ENCODE measurements at regions not wholly inside any gene's neighbourhood (a gene's known extent, or its start where the extent isn't known, plus 50 kb on each side); places are given as distances from the start of the nearest gene placed in this dataset.
"Not testable (repeated sequence)": the region's sequence is repeated elsewhere in the genome, so short reads cannot be mapped to it uniquely, and the experiment has no call there.

- no peak for FAIRE-seq
Measured at GRCh38 chr3:110567029-110567428, 504.6 kb upstream of the NECTIN3 start.

DNA sequence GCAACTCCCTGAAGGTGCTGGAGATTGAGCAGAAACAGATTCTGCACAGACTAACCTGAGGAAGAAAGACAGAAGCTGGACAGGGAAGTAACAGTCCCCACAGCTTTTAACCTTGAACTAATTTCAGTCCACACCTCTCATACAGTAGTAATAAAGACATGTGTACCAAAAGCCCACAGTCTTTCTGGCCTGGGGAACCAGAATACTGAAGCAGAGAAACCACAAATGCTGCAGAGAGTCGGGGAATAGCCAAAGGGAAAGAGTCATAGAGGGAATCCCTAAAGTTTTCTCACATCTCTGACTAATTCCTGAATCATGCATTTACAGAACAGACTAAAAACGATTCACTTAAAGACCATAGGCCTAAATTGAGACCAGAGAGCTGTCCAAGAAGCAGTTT, 503.4 kb upstream of the NECTIN3 start:
- no peak for FAIRE-seq

GRCh38 chr3:110569073-110569472, 502.5 kb upstream of the NECTIN3 start:
- no peak for FAIRE-seq

DNA sequence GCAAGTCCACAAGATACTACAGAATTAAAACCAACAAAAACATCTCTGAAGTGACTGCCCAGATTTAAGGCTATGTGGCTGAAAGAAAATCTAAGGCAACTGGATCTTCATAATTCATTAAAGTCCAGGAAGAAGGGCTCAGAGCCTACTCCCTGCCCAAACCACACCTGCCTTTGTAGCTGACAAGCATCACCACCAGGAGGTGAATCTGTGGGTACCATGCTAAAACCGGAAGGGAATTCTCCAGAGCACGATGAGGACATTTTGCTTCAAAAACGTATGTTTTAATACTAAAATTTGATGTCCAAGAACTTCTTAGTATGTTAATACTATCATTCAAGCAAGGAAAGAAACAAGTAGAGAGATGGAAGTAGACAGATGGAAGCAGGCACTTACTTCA, 495.9 kb upstream of the NECTIN3 start:
- no peak for FAIRE-seq

GRCh38 chr3:110576960-110577359, 494.7 kb upstream of the NECTIN3 start:
- no peak for FAIRE-seq

GRCh38 chr3:110577854-110578253, 493.8 kb upstream of the NECTIN3 start:
- no peak for FAIRE-seq

DNA sequence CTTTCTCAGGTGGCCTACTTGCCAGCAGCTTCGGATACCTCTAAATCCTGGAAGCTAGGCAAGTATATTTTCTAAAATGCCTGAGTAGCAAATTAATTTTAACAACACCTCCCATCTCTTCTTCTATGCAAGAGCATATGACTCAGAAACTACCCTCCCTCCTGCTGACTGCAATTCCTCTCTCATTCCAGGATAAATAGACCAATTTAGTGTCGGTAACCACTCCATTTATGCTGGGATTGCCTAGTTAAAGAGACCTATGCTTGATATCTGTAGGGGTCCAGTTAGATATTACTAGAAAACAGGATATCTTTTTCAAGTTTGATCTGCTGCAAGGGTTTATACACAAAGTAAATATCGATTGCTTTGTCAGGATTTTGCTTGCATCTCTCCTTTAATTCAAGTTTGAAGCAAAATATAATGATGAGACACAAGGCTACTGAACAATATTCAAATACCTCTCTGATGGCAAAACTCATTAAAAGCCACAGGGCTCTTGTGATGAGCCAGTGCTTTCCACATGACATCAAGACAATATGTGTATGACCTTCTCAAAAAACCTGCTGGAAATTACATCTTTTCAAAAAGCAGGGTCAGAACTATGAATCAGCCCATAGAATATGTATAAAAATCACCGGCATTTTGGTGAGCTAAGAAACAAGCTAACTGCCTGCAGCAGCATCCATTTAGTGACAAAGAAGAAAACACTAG, 491.6 kb upstream of the NECTIN3 start:
- FAIRE-seq: no peak

DNA sequence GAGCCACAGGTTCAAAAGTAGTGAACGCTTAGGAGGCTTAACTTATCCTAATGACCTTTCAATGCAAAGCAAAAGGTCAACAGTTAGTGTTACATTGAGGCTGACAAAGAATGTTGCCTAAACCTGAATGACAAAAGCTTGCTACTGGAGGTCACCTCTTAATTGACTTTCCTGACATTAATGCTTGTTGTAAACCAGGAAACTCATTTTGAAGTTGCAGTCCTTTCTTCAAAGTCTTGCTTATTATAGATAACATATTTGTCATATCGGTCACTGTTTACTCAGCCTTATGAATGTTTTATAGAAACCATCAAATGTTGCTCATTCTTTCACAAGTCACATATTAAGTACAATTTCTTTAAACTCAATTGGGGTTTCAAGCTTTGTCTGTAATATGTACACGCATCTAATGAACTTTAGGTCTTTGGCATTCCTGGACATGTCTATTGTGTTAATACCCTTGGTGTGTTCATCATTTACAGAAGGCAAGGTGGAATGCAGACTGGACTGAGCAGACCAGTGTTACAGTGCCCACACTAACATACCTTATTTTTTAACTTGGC, 488.2 kb upstream of the NECTIN3 start:
- no peak for FAIRE-seq

DNA sequence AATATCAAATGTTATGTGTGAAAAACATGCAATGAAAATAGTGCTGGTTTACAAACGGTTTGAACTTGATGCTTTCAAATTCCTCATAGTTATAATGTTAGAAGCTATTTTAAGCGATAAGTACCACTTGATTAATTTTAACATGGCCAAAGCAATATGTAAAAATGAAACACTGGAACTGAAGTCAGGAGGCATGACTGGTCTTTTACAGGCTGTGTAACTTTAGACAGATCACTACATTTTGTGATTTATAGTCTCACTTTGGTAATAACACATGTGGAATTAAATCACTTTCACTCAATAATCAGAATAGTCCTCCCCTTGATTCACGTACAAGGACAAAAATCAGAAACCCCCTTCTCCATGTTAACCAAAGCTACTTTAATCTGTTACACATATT, 482.7 kb upstream of the NECTIN3 start:
- peak; percentile 36 for FAIRE-seq

GRCh38 chr3:110589341-110589740, 482.3 kb upstream of the NECTIN3 start:
- FAIRE-seq: peak; percentile 17

GRCh38 chr3:110593749-110594148, 477.9 kb upstream of the NECTIN3 start:
- FAIRE-seq: no peak

GRCh38 chr3:110598847-110599490, 472.6 kb upstream of the NECTIN3 start:
- FAIRE-seq: no peak

DNA sequence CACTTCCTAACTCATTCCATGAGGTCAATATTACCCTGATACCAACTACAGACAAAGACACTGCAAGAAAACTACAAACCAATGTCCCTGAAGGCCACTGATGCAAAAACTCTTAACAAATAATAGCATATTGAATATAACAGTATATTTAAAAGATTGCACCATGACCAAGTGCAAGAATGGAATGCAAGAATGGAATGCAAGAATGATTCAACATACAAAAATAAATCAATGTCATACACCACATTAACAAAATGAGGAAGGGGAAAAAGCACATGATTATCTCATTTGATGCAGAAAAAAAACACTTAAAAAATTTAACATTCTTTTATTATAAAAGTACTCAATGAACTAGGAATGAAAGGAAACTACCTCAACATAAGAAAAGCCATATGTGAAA, 463.1 kb upstream of the NECTIN3 start:
- FAIRE-seq: no peak

GRCh38 chr3:110612045-110612444, 459.6 kb upstream of the NECTIN3 start:
- no peak for FAIRE-seq

DNA sequence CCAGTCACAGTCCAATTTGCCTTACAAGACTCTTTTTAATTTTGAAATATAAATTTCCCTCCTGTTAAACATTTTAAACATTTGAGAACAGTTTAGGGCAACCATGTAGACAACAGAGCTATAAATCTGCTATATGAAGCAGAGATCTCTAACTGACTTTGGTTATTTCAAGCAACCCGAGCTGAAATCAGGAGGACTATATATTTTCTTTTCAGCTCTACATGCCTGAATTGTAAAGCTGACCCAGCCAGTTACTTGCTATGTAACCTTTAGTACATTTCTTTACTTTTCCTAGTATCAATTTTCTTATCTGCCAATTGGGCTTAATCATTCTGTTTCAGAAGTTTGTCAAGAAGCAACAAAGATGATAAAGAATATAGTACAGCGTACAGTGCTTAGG, 457.4 kb upstream of the NECTIN3 start:
- no peak for FAIRE-seq

GRCh38 chr3:110615454-110615853, 456.2 kb upstream of the NECTIN3 start:
- no peak for FAIRE-seq

GRCh38 chr3:110618512-110619226, 452.9 kb upstream of the NECTIN3 start:
- no peak for FAIRE-seq

- FAIRE-seq: no peak
Measured at GRCh38 chr3:110620118-110620517, 451.5 kb upstream of the NECTIN3 start.

DNA sequence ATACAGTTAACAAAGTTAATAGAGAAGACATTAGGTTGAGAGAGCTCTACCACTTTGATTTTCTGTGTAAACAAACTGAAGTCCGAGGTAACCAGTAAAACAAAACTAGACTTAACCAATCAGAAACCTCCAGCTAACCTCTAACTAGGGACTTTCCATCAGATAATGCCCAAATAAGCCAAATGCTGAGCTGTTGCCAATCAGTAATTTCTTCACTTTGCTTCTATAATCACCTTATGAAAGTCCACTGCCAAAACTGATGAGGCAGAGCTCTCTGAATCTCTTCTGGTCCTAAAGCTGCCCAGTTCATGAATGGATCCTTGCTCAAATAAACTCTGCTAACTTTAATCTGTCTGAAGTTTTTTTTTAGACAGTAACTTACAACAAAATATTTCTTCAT, 448.0 kb upstream of the NECTIN3 start:
- no peak for FAIRE-seq

- no peak for FAIRE-seq
Measured at GRCh38 chr3:110624576-110624975, 447.0 kb upstream of the NECTIN3 start.

DNA sequence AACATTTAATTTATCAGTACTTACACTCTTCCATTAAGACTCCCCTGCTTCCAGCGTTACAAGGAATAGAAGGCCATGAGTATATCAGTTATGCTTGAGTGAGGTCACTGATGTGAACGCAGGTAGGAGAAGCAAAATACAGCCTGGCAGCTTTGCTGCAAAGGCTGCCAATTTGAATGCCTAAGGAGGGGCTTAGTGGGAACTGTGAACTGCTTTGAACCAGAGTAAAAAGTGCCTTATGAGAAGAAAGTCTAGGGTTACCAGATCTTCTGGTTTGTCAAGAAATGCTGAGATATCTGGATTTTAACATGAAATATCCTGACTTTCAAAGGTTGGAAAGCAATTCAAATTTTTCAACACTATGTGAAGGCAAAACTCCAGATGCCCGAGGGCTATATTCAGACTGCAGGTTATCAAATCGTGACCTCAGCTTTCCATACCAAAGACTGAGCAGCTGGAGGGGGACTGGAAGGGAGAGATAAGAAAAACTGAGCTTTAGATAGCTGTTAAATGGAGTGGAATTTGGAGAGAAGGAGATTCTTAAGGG, 446.3 kb upstream of the NECTIN3 start:
- no peak for FAIRE-seq

DNA sequence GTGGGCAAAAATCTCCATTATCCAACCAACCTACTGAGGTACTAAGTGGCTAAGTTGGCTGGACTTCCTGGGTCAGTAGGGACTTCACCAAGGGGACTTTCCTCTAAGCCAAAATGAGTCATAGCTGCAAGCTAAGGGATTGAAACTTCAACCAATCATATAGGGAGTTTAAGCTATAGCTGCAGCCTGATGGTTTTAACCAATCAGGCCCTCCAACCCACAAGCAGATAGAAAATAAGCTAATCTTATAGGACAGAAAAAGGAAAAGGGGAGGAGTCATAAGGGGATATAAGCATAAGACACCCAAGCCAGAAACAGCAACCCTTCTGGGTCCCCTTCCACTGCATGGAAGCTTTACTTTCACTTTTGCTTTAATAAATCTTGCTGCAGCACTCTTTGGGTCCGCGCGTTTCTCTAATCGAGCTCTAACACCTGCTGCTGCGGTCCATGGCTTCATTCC, 444.9 kb upstream of the NECTIN3 start:
- FAIRE-seq: not testable (repeated sequence)

- no peak for FAIRE-seq
Measured at GRCh38 chr3:110628650-110629301, 442.8 kb upstream of the NECTIN3 start.
